GM12878 (cell line): ENCODE measurements at regions not wholly inside any gene's neighbourhood (a gene's known extent, or its start where the extent isn't known, plus 50 kb on each side); places are given as distances from the start of the nearest gene placed in this dataset.

ENCODE experiments used
- CHD2 ChIP-seq: IDR thresholded peaks from 2 replicates; pipeline ENCODE4 v1.6.1; 2011; ENCODE audit warnings: low read depth, low read length, improper control_type of control experiment, borderline replicate concordance
- ETV6 ChIP-seq, 2 experiments: fragments of 450-650 bp in 1 of 2; IDR thresholded peaks in 1 of 2; conservative IDR thresholded peaks in 1 of 2; 2 replicates each; pipeline ENCODE4 v1.6.1; 2014; ENCODE audit warnings: antibody characterized with exemption in 1 of 2, borderline replicate concordance in 1 of 2, low read depth in 1 of 2, mild to moderate bottlenecking in 1 of 2, moderate library complexity in 1 of 2
- LARP7 ChIP-seq: fragments of 450-650 bp; IDR thresholded peaks from 2 replicates; pipeline ENCODE4 v1.6.1; 2017; ENCODE audit warnings: mild to moderate bottlenecking
- NR2C2 ChIP-seq: IDR thresholded peaks from 2 replicates; pipeline ENCODE4 v1.6.1; 2011; ENCODE audit warnings: borderline replicate concordance, low read depth; ENCODE audit not compliant: control insufficient read depth, insufficient read length
- POLR2A ChIP-seq: IDR thresholded peaks from 2 replicates; pipeline ENCODE4 v1.6.1; 2011; ENCODE audit warnings: low read depth, mild to moderate bottlenecking, low read length
- POLR2AphosphoS5 ChIP-seq: IDR thresholded peaks from 2 replicates; pipeline ENCODE4 v1.6.1; 2011; ENCODE audit warnings: mild to moderate bottlenecking, low read length, inconsistent platforms
- RELA ChIP-seq: fragments of 450-650 bp; IDR thresholded peaks from 2 replicates; pipeline ENCODE4 v1.8.0; 2014; ENCODE audit warnings: borderline replicate concordance; ENCODE audit not compliant: partially characterized antibody
- SPI1 ChIP-seq: IDR thresholded peaks from 2 replicates; pipeline ENCODE4 v1.6.1; 2011; ENCODE audit warnings: low read depth, mild to moderate bottlenecking, low read length, moderate library complexity, borderline replicate concordance; ENCODE audit not compliant: insufficient read depth
- YY1 ChIP-seq: IDR thresholded peaks from 2 replicates; pipeline ENCODE4 v1.6.1; 2011; ENCODE audit warnings: low read depth, mild to moderate bottlenecking, low read length
- TF ChIP-seq, protein P1 (sequence below), 3 experiments: IDR thresholded peaks in 2 of 3; conservative IDR thresholded peaks in 1 of 3; 2 replicates each; pipeline ENCODE4 v1.5.1; 2011; ENCODE audit warnings: low read depth in 3 of 3, low read length in 3 of 3, mild to moderate bottlenecking in 3 of 3, control low read depth in 2 of 3, moderate library complexity in 2 of 3, inconsistent platforms in 1 of 3, mixed read lengths in 1 of 3; ENCODE audit not compliant: control insufficient read depth in 2 of 3, insufficient read depth in 1 of 3; ENCODE audit errors: extremely low read depth in 1 of 3
- TF ChIP-seq, protein P2 (sequence below): IDR thresholded peaks from 2 replicates; pipeline ENCODE4 v1.6.1; 2012; ENCODE audit warnings: mild to moderate bottlenecking, low read depth, low read length

DNA sequence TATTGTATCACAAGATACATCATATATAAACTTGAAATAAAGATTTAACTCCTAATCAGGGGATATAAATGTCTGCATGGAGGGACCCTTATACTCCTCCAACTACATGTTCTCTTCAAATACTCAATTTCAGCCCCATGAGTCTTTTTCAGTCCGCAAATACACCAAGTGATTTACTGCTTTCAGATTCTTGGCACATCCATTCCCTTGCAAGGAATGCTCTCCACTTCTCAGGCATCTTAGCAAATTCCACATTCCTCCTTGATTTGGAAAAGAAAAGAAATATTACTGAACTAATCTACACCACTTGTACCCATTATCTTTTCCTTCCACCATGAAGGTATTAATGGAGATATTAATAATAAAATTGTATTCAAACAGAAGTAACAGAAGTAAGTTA lies 999.4 kb upstream of the GJE1 start:
- TF ChIP-seq POLR2A, result no peak
- TF ChIP-seq, protein P1, sequence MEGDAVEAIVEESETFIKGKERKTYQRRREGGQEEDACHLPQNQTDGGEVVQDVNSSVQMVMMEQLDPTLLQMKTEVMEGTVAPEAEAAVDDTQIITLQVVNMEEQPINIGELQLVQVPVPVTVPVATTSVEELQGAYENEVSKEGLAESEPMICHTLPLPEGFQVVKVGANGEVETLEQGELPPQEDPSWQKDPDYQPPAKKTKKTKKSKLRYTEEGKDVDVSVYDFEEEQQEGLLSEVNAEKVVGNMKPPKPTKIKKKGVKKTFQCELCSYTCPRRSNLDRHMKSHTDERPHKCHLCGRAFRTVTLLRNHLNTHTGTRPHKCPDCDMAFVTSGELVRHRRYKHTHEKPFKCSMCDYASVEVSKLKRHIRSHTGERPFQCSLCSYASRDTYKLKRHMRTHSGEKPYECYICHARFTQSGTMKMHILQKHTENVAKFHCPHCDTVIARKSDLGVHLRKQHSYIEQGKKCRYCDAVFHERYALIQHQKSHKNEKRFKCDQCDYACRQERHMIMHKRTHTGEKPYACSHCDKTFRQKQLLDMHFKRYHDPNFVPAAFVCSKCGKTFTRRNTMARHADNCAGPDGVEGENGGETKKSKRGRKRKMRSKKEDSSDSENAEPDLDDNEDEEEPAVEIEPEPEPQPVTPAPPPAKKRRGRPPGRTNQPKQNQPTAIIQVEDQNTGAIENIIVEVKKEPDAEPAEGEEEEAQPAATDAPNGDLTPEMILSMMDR (IDR thresholded peaks at IDR 0.05 in 2 of 3, conservative IDR thresholded peaks at IDR 0.05 in 1 of 3; ENCODE audit: control insufficient read depth in 2 of 3, extremely low read depth in 1 of 3, insufficient read depth in 1 of 3, low read depth in 3 of 3, low read length in 3 of 3), result no peak
- TF ChIP-seq SPI1, result no peak
- TF ChIP-seq, protein P2, sequence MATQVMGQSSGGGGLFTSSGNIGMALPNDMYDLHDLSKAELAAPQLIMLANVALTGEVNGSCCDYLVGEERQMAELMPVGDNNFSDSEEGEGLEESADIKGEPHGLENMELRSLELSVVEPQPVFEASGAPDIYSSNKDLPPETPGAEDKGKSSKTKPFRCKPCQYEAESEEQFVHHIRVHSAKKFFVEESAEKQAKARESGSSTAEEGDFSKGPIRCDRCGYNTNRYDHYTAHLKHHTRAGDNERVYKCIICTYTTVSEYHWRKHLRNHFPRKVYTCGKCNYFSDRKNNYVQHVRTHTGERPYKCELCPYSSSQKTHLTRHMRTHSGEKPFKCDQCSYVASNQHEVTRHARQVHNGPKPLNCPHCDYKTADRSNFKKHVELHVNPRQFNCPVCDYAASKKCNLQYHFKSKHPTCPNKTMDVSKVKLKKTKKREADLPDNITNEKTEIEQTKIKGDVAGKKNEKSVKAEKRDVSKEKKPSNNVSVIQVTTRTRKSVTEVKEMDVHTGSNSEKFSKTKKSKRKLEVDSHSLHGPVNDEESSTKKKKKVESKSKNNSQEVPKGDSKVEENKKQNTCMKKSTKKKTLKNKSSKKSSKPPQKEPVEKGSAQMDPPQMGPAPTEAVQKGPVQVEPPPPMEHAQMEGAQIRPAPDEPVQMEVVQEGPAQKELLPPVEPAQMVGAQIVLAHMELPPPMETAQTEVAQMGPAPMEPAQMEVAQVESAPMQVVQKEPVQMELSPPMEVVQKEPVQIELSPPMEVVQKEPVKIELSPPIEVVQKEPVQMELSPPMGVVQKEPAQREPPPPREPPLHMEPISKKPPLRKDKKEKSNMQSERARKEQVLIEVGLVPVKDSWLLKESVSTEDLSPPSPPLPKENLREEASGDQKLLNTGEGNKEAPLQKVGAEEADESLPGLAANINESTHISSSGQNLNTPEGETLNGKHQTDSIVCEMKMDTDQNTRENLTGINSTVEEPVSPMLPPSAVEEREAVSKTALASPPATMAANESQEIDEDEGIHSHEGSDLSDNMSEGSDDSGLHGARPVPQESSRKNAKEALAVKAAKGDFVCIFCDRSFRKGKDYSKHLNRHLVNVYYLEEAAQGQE, result no peak
- no peak for TF ChIP-seq ETV6 (conservative IDR thresholded peaks at IDR 0.05 in 1 of 2, IDR thresholded peaks at IDR 0.05 in 1 of 2; ENCODE audit: borderline replicate concordance in 1 of 2, low read depth in 1 of 2)
- TF ChIP-seq RELA, result no peak
- no peak for TF ChIP-seq YY1
- TF ChIP-seq NR2C2, result no peak
- TF ChIP-seq CHD2, result no peak
- no peak for TF ChIP-seq LARP7
- TF ChIP-seq POLR2AphosphoS5, result no peak
